Suprapubic skin (tissue), 3 donors: ENCODE measurements at regions not wholly inside any gene's neighbourhood (a gene's known extent, or its start where the extent isn't known, plus 50 kb on each side); places are given as distances from the start of the nearest gene placed in this dataset.

Source experiments
- EP300 ChIP-seq: sonication (generic); formaldehyde crosslinking; IDR thresholded peaks from one replicate; pipeline ENCODE4 v1.6.1; 2017; ENCODE audit warnings: antibody characterized with exemption
- POLR2A ChIP-seq, 2 donors: fragments of 450-650 bp; IDR thresholded peaks; one replicate each; pipeline ENCODE4 v1.6.1; 2017; ENCODE audit warnings: antibody characterized with exemption in 2 of 2, mild to moderate bottlenecking in 2 of 2, moderate library complexity in 2 of 2
- TF ChIP-seq, protein P1 (sequence below), 2 donors: fragments of 200-600 bp in 1 of 2; fragments of 450-650 bp in 1 of 2; sonication (generic) in 1 of 2; IDR thresholded peaks; one replicate each; pipeline ENCODE4 v1.5.1; 2016 to 2019; ENCODE audit warnings: antibody characterized with exemption in 2 of 2, mild to moderate bottlenecking in 1 of 2, moderate library complexity in 1 of 2

DNA sequence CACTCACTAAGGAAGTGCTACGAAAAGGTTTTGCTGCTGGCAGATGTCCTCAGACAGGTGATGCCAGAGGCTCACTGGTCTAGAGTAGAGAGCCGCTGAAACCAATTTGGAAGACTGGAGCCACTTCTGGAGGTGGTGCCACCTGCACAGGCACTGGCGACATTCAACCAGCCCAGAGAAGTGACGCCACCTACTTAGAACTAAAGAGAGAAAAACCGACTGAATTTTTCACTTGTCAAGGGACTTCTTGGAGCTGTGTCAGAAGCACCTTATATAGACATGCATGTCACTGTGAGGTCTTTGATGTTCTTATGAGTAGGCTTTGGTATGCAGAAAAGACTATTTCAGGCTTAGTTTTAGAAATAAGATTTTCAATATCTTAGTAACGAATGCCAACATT is 71.4 kb downstream of the BOD1L2 start:
- TF ChIP-seq, protein P1, sequence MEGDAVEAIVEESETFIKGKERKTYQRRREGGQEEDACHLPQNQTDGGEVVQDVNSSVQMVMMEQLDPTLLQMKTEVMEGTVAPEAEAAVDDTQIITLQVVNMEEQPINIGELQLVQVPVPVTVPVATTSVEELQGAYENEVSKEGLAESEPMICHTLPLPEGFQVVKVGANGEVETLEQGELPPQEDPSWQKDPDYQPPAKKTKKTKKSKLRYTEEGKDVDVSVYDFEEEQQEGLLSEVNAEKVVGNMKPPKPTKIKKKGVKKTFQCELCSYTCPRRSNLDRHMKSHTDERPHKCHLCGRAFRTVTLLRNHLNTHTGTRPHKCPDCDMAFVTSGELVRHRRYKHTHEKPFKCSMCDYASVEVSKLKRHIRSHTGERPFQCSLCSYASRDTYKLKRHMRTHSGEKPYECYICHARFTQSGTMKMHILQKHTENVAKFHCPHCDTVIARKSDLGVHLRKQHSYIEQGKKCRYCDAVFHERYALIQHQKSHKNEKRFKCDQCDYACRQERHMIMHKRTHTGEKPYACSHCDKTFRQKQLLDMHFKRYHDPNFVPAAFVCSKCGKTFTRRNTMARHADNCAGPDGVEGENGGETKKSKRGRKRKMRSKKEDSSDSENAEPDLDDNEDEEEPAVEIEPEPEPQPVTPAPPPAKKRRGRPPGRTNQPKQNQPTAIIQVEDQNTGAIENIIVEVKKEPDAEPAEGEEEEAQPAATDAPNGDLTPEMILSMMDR (IDR thresholded peaks at IDR 0.05): no peak
- TF ChIP-seq POLR2A (IDR thresholded peaks at IDR 0.05) (no peak), EP300 (no peak)
